Osteoblast (primary cell): ENCODE measurements at regions not wholly inside any gene's neighbourhood (a gene's known extent, or its start where the extent isn't known, plus 50 kb on each side); places are given as distances from the start of the nearest gene placed in this dataset.

ENCODE experiments used
- DNase-seq: peaks from one replicate; pipeline ENCODE4 v3.0.0; 2011; ENCODE audit warnings: low spot score, mixed read lengths; ENCODE audit not compliant: insufficient read length; ENCODE audit errors: missing footprints
- H2AFZ ChIP-seq: 2 replicates; pipeline ENCODE4 v1.6.0; 2011; ENCODE audit warnings: mild to moderate bottlenecking, low read length
- H3K27ac ChIP-seq: 2 replicates; pipeline ENCODE4 v1.5.1; 2011; ENCODE audit warnings: mild to moderate bottlenecking, low read depth, low read length, moderate library complexity
- H3K27me3 ChIP-seq: 2 replicates; pipeline ENCODE4 v1.6.0; 2012; ENCODE audit warnings: mild to moderate bottlenecking, control low read depth, inconsistent platforms, low read length, moderate library complexity; ENCODE audit not compliant: insufficient read depth
- H3K36me3 ChIP-seq: 2 replicates; pipeline ENCODE4 v1.5.1; 2011; ENCODE audit warnings: mild to moderate bottlenecking, low read length, control low read depth, moderate library complexity; ENCODE audit not compliant: insufficient read depth
- H3K4me1 ChIP-seq: 2 replicates; pipeline ENCODE4 v1.5.1; 2011; ENCODE audit warnings: mild to moderate bottlenecking, low read length, control low read depth, moderate library complexity; ENCODE audit not compliant: insufficient read depth
- H3K4me2 ChIP-seq: 2 replicates; pipeline ENCODE4 v1.6.0; 2011; ENCODE audit warnings: mild to moderate bottlenecking, low read length; ENCODE audit not compliant: insufficient read depth
- H3K4me3 ChIP-seq: fragments of 200-600 bp; sonication (generic); 3 replicates; pipeline ENCODE4 v1.5.1; 2012; ENCODE audit warnings: mild to moderate bottlenecking, low read length, inconsistent platforms; ENCODE audit not compliant: insufficient read depth
- H3K79me2 ChIP-seq: 2 replicates; pipeline ENCODE4 v1.6.0; 2012; ENCODE audit warnings: mild to moderate bottlenecking, low read length, control low read depth, inconsistent platforms; ENCODE audit not compliant: insufficient read depth
- H3K9me3 ChIP-seq: 2 replicates; pipeline ENCODE4 v1.5.1; 2011; ENCODE audit warnings: low read depth, low read length, control low read depth
- H4K20me1 ChIP-seq: 2 replicates; pipeline ENCODE4 v1.6.0; 2012; ENCODE audit warnings: mild to moderate bottlenecking, low read length, control low read depth; ENCODE audit not compliant: insufficient read depth
- TF ChIP-seq, protein P1 (sequence below): IDR thresholded peaks from 2 replicates; pipeline ENCODE4 v1.5.1; 2011; ENCODE audit warnings: mild to moderate bottlenecking, low read depth, low read length, moderate library complexity; ENCODE audit errors: extremely low read depth

DNA sequence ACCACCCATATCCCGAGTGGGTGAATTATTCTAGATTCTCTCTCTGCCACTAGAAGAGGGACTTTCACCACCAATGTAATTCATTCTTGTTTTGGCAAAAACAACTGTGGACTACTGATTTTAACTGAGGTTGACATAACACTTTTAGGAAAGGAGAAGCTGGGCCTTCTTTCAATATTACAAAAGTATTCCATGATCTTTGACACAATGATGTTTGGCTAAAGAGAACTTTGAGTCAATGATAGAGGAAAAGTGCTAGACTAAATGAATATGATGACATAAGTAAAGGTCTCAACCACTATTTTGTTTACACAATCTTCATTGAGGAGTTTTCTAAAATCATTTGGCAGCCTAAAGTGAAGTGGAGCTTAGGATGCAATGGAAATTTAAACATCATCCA, 336.9 kb upstream of the PDE4D start:
- no peaks in the 10 kb centered on the region for H4K20me1 ChIP-seq
- H2AFZ ChIP-seq: no peak overlapping the region
- H3K4me2 ChIP-seq: no peak overlapping the region
- DNase-seq: no peak
- no peaks in the 10 kb centered on the region for H3K27me3 ChIP-seq
- H3K79me2 ChIP-seq: no peaks in the 10 kb centered on the region
- TF ChIP-seq, protein P1, sequence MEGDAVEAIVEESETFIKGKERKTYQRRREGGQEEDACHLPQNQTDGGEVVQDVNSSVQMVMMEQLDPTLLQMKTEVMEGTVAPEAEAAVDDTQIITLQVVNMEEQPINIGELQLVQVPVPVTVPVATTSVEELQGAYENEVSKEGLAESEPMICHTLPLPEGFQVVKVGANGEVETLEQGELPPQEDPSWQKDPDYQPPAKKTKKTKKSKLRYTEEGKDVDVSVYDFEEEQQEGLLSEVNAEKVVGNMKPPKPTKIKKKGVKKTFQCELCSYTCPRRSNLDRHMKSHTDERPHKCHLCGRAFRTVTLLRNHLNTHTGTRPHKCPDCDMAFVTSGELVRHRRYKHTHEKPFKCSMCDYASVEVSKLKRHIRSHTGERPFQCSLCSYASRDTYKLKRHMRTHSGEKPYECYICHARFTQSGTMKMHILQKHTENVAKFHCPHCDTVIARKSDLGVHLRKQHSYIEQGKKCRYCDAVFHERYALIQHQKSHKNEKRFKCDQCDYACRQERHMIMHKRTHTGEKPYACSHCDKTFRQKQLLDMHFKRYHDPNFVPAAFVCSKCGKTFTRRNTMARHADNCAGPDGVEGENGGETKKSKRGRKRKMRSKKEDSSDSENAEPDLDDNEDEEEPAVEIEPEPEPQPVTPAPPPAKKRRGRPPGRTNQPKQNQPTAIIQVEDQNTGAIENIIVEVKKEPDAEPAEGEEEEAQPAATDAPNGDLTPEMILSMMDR: no peak
- no peak overlapping the region for H3K27ac ChIP-seq
- H3K36me3 ChIP-seq: no peaks in the 10 kb centered on the region
- H3K9me3 ChIP-seq: no peaks in the 10 kb centered on the region
- H3K4me1 ChIP-seq: no peaks in the 10 kb centered on the region
- H3K4me3 ChIP-seq: no peak overlapping the region

DNA sequence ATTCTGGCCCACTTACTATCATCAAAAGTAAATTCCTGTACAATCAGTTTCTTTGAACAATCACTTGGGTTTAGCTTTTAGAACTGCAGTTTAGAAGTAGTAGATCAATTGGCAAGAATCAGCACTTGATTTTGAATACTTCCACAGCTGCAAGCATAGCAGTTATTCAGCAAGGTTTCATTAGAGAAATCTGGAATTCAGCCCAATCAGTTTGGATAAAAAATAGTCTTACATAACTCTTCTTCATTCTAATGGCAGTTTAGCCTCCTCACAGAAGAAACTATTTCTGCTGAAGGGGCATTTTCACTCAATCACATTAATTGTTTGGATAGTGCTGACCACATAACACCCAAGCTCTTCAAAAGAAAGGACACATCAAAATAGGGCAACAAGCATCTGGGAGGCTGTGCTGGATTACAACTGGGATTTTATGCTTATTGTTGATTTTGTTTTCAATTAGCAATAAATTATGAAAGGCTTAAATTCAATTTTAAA, 336.2 kb upstream of the PDE4D start:
- no peaks in the 10 kb centered on the region for H3K9me3 ChIP-seq
- no peaks in the 10 kb centered on the region for H3K4me1 ChIP-seq
- H3K27ac ChIP-seq: no peak overlapping the region
- H3K27me3 ChIP-seq: no peaks in the 10 kb centered on the region
- no peaks in the 10 kb centered on the region for H4K20me1 ChIP-seq
- H3K36me3 ChIP-seq: no peaks in the 10 kb centered on the region
- no peak overlapping the region for H3K4me3 ChIP-seq
- no peak overlapping the region for H3K4me2 ChIP-seq
- TF ChIP-seq, protein P1: no peak
- DNase-seq: no peak
- no peaks in the 10 kb centered on the region for H3K79me2 ChIP-seq
- no peak overlapping the region for H2AFZ ChIP-seq

DNA sequence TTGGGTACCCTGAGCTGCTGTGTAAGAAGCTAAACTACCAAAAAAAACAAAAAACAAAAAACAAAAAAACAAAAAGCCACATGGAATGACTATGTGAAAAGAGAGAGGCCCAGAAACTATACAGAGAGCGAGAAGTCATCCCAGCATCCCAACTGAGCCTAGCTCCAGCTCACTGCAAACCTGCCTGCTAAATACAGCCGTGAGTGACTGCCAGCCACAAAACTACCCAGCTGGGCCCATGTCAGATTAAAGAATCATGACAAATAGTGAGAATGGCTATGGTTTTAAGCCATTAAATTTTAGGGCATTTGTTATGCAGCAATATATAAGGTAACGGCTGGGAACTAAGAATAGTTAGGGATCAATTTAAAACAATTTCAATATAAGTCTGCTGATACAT, 335.1 kb upstream of the PDE4D start:
- TF ChIP-seq, protein P1: no peak
- DNase-seq: no peak
- H3K36me3 ChIP-seq: no peaks in the 10 kb centered on the region

DNA sequence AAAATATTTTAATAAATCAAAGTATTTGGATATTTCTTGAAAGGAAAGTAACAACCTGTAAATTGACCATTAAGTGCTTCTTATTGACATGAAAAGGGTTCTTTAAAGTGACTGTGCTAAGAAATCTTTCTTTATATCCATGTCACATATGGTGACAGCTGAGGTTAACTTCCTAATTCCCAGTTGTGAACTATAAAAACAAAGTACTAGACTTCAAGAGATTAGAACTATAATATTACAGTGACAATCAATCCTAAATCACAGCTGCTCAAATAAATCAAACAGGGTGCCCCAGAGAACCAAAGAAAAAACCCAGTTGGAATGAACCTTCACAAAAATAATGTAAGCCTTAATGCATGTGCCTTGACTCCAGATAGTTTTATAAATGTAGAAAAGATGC, 332.6 kb upstream of the PDE4D start:
- no peak overlapping the region for H3K4me2 ChIP-seq

More for the DNA sequence above, 335.1 kb upstream of the PDE4D start:
- Histone ChIP-seq H4K20me1 (no peaks in the 10 kb centered on the region), H3K4me2 (no peak overlapping the region), H3K4me3 (no peak overlapping the region), H3K4me1 (no peaks in the 10 kb centered on the region), H3K27ac (no peak overlapping the region), H3K79me2 (no peaks in the 10 kb centered on the region), H3K27me3 (no peaks in the 10 kb centered on the region), H3K9me3 (no peaks in the 10 kb centered on the region), H2AFZ (no peak overlapping the region)

More for the DNA sequence above, 332.6 kb upstream of the PDE4D start:
- no peak overlapping the region for H3K4me3 ChIP-seq
- H2AFZ ChIP-seq: no peak overlapping the region
- DNase-seq: no peak
- H3K27ac ChIP-seq: no peak overlapping the region
- no peaks in the 10 kb centered on the region for H3K27me3 ChIP-seq
- no peaks in the 10 kb centered on the region for H3K9me3 ChIP-seq
- H3K4me1 ChIP-seq: no peaks in the 10 kb centered on the region
- TF ChIP-seq, protein P1: no peak
- no peaks in the 10 kb centered on the region for H3K36me3 ChIP-seq
- H4K20me1 ChIP-seq: no peaks in the 10 kb centered on the region
- no peaks in the 10 kb centered on the region for H3K79me2 ChIP-seq
